ENCODE measurements at regions not wholly inside any gene's neighbourhood (a gene's known extent, or its start where the extent isn't known, plus 50 kb on each side); places are given as distances from the start of the nearest gene placed in this dataset.
"Not testable (repeated sequence)": the region's sequence is repeated elsewhere in the genome, so short reads cannot be mapped to it uniquely, and the experiment has no call there.

- DNase-seq: no peak
These were observed 54.1 kb downstream of the FOXG1 start for GRCh38 chr14:28820677-28821076.

DNA sequence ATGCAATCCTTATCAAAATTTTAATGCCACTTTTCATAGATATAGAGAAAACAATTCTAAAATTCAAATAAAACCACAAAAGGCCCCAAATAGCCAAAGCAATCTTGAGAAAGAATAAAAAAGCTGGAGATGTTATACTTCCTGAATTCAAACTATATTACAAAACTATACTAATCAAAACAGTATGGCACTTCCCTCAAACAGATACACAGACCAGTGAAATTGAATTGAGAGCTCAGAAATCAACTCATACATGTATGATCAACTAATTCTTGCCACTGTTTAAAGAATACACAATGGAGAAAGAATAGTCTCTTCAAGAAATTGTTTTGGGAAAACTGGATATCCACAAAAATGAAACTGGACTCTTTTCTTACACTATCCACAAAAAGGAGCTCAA, 55.4 kb downstream of the FOXG1 start:
- DNase-seq: no peak

DNA sequence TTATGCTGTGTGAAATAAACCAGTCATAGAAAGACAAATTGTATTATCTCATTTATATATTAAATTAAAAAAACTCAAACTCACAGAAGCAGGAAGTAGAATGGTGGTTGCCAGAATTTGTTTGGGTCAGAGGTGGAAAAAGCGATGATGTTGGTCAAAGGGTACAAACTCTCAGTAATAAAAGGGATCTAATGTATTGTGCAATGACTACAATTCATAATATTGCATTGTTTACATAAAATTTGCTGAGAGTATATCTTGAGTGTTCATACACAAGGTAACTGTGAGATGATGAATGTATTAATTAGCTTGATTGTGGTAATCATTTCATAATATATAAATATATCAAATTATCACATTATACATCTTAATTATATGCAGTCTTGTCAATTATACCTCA, 56.7 kb downstream of the FOXG1 start:
- DNase-seq: no peak

- no peak for DNase-seq
These were observed 63.5 kb downstream of the FOXG1 start for GRCh38 chr14:28830115-28830534.

DNA sequence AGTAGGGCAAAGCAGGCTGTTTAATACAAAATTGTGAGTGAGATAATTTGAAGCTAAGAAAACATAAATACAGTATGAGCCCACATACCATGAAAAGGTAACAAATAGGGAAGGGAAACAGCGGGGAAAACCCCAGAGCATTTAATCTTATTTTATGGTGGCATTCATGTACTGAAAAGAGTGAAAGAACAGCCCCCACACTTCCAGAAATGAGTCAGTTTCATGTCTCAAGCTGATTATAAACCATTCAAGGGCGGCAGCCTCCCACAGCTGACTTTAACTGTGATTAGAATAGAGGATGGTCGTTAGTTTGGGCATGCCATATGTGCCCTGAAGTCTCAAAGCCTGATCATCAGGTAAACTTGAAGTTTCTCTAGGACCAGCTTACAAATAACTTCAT, 64.5 kb downstream of the FOXG1 start:
- DNase-seq: no peak

DNA sequence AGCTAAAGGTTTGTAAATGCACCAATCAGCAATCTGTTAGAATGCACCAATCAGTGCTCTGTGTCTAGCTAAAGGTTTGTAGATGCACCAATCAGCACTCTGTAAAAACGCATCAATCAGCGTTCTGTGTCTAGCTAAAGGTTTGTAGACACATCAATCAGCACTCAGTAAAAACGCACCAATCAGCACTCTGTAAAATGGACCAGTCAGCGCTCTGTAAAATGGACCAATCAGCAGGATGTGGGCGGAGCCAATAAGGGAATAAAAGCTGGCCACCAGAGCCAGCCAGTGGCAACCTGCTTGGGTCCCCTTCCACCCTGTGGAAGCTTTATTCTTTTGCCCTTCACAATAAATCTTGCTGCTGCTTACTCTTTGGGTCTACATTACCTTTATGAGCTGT, 76.0 kb downstream of the FOXG1 start:
- DNase-seq: not testable (repeated sequence)

- DNase-seq: no peak
These were observed 101.0 kb downstream of the FOXG1 start for GRCh38 chr14:28867571-28867970.

DNA sequence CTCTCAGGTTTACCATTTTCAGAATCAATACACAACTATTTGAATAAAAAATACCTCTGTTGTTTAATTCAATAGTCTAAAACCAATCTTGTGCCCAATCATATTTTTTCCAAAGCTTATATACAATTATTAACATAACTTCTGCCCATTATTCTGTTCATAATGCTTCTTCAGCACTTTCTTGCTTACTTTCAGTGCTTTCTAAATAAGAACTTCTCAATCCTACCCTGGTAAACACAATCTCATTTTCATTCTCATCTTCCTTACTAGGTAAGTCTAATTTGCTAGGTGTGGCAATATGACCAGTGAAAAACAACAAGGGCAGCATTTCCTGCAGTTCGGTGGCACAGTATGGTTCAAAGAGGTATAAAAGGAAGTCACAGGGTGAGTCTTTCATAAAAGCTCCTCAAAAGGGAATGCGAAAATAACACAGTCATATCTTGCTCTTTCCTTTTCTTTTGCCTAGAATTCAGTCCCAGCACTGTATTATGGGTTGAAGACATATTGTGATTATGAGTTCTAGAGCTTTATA, 103.5 kb downstream of the FOXG1 start:
- no peak for DNase-seq

DNA sequence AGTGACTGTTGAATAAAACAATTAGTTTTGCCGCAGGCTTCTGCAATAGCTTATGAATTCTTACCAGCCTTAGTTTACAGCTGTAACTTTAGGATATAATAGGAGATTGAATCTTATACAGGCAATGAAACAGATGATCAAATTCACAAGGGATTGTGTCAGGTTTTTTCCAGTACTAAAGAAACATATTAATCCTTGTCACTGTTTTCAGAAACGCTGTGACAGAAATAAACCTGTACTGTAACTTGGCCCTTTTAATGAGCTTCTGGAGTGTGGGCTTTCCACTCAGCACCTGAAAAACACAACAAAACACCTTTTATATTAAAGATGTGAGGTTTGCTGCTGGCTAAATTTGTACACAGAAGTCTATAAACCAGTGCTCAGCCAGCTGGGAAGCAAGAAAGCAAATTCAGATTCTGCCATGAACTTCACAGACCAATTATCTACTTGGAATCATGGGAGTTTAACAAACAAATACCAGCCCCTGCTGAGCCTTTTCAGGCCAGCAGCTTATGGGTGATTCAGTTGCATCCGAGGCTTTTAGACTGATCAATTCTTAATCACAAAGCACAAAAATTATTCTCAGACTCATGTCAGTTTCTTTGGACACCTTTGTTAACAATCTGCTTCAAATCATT, 109.5 kb downstream of the FOXG1 start:
- DNase-seq: peak; percentile 49

DNA sequence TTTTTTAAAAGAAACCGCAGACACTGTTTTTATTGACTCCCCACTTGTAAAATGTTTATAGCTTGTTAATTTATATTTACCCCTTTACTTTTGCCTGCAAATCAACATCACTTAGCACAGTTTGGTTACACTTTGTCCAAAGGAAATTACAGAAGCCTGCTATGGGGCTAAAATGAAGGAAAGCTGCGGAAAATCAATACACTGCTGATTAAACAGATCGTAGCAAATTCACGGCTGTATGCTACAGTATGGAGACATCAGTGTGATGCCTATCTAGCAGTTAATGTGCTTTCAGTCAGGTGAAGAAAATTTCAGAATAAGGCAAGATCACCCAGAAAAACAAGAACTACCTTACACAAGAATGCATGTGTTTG, 110.0 kb downstream of the FOXG1 start:
- no peak for DNase-seq

- no peak for DNase-seq
These were observed 111.3 kb downstream of the FOXG1 start for GRCh38 chr14:28877923-28878322.

DNA sequence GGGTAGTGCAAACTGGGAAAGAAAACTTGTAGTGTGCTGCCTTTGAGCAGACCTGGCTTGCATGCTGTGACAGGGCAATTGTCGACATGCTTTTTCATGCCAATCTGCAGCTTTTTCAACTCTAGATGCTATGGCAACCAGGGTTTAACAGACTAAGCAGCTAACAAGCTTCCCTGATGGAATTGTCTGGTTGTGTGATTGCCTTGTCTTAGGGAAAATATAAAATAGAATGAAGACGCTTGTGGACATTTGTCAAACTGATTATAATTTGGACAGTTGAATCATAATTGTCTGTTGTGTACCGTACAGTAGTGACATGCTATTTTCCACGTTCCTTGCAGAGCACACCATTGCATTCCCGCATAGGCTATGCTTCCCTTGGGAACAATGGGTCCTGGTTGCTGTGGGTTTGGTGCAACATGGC, 113.0 kb downstream of the FOXG1 start:
- DNase-seq: no peak

- DNase-seq: no peak
These were observed 120.4 kb downstream of the FOXG1 start for GRCh38 chr14:28886940-28887339.

GRCh38 chr14:28895389-28895788, 128.8 kb downstream of the FOXG1 start:
- DNase-seq: no peak

DNA sequence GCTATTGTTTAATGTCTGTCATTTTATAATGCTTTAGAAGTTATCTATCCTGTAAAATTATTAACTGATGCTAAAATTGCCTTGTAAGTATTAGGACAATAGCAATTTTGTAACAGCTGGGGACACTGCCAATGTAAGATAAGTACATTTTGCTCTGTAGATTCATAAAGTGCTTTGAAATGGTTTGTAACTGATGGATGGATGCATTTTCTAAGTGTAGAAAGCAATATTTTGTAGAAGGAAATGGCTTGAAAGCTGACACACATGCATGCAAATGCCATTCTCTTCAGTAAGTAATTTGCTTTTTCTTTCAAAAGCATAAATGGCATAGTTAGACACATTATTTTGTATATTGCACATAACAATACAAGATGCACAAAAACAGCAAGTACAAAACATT, 129.8 kb downstream of the FOXG1 start:
- no peak for DNase-seq

DNA sequence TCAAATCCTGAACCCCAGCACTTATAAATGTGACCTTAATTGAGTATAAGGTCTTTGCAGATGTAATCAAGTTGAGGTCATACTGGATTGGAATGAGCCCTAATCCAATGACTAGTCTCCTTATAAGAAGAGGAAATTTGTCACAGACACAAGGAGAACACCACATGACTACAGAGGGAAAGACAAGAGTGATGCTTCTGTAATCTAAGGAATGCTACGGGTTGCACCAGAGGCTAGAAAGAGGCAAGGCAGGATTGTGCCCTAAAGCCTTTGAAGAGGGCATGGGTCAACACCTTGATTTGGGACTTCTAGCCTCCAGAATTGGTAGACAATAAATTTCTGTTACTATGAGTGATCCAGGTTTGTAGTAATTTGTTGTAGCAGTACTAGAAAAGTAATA, 135.0 kb downstream of the FOXG1 start:
- DNase-seq: no peak

GRCh38 chr14:28902930-28903329, 136.3 kb downstream of the FOXG1 start:
- DNase-seq: no peak

- DNase-seq: no peak
These were observed 144.9 kb downstream of the FOXG1 start for GRCh38 chr14:28911521-28911920.

- no peak for DNase-seq
These were observed 146.5 kb downstream of the FOXG1 start for GRCh38 chr14:28913056-28913455.

GRCh38 chr14:28926122-28926521, 159.5 kb downstream of the FOXG1 start:
- no peak for DNase-seq

DNA sequence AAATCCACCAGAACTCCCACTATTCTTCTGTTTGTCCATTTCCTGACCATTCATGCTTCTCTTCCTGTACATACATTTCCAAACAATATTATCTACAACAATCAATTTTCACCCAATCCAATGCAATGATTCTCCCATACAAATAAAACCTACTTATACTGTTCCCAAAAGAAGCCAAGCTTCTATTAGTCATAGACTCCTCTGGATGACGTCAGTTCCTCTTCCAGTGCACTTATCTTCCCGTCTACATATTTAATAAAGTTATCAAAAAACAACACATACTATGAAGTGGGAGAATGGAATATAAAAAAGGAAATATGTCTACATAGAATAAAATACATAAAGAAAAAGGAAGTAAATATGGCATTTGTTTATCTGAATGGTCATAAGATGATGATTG, 165.4 kb downstream of the FOXG1 start:
- DNase-seq: no peak

GRCh38 chr14:28936601-28937000, 170.0 kb downstream of the FOXG1 start:
- no peak for DNase-seq

DNA sequence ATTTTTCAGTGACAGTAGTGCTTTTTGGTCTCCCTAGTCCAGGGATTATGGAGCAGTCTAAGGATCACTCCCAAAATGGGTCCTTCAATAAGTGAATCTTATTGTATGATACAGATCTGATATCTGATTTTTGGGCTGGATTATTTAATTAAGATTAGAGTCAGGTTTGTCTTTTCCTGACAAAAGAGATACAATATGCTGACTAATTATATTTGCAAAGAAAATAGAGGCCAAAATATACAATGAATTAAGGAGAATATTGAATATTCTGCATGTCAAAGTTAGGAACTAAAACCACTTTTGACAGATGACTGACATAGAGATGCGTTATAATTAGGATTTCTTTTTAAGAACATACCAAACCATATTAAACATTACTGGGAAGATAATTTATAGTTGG, 175.2 kb downstream of the FOXG1 start:
- no peak for DNase-seq

- DNase-seq: no peak
These were observed 178.0 kb downstream of the FOXG1 start for GRCh38 chr14:28944605-28945004.

- DNase-seq: no peak
These were observed 179.7 kb downstream of the FOXG1 start for GRCh38 chr14:28946267-28946666.
